C4-2B (cell line): ENCODE measurements at regions not wholly inside any gene's neighbourhood (a gene's known extent, or its start where the extent isn't known, plus 50 kb on each side); places are given as distances from the start of the nearest gene placed in this dataset.

Experiments used
- H3K27ac ChIP-seq: fragments of 450-650 bp; 2 replicates; pipeline ENCODE4 v1.5.1; 2017
- CTCF ChIP-seq: fragments of 450-650 bp; conservative IDR thresholded peaks from 2 replicates; pipeline ENCODE4 v1.5.1; 2017; ENCODE audit warnings: mild to moderate bottlenecking
- ZFX ChIP-seq: fragments of 450-650 bp; IDR thresholded peaks from 2 replicates; pipeline ENCODE4 v1.6.1; 2017

DNA sequence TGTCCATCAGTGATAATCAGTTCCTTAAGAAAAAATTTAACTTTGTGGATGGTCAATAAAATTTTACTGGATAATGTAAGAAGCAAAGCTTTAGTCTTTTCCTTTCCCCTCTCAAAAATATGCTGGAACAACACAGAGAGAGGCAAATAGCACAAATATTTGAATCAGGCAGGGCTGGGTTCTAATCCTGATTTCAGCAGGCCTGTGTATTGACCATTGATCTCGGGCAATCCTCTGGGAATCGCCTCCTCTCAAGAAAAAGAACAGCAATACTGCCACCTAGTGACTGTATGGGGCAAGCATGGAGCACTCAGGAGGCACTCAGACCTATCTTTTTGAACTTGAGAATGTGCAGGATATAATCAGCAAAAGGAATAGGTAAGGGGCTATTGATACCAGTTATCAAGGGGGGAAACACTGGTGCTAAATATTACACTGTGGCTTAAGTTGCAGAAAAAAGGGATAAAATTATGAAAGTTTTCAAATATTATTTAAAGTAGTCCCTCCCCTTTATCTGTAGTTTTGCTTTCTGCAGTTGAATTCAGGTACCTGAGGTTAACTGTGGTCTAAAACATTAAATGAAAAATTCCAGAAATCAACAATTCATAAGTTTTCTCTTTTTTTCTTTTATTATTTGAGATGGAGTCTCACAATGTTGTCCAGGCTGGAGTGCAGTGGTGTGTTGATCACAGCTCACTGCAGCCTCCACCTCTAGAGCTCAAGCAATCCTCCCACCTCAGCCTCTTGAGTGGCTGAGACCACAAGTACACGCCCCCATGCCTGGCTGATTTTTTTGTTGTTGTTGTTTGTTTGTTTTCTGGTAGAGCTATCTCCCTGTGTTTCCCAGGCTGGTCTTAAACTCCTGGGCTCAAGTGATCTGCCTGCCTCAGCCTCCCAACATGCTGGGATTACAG, 91.8 kb upstream of the NHSL1 start:
- no peak overlapping the region for H3K27ac ChIP-seq
- TF ChIP-seq CTCF (peak; percentile 89), ZFX (no peak)

GRCh38 chr6:138592749-138593123, 93.4 kb upstream of the NHSL1 start:
- no peak overlapping the region for H3K27ac ChIP-seq
- TF ChIP-seq ZFX, result no peak
- TF ChIP-seq CTCF, result no peak

- no peak overlapping the region for H3K27ac ChIP-seq
- TF ChIP-seq ZFX (no peak), CTCF (no peak)
Observed at GRCh38 chr6:138593124-138593877, 94.0 kb upstream of the NHSL1 start.

- no peak for TF ChIP-seq CTCF
- no peak for TF ChIP-seq ZFX
- no peak overlapping the region for H3K27ac ChIP-seq
Observed at GRCh38 chr6:138593909-138594757, 94.8 kb upstream of the NHSL1 start.

GRCh38 chr6:138594758-138595140, 95.5 kb upstream of the NHSL1 start:
- H3K27ac ChIP-seq, result no peak overlapping the region
- TF ChIP-seq ZFX (no peak), CTCF (no peak)

GRCh38 chr6:138596126-138596525, 96.8 kb upstream of the NHSL1 start:
- no peak overlapping the region for H3K27ac ChIP-seq
- TF ChIP-seq ZFX, result no peak
- TF ChIP-seq CTCF, result no peak
